Neural progenitor cell (in vitro differentiated cells): ENCODE measurements at regions not wholly inside any gene's neighbourhood (a gene's known extent, or its start where the extent isn't known, plus 50 kb on each side); places are given as distances from the start of the nearest gene placed in this dataset.

Experiments used
- DNase-seq: peaks from one replicate; pipeline ENCODE4 v3.0.0-alpha.2; 2016; ENCODE audit warnings: low spot score
- H2AFZ ChIP-seq: fragments of 200-600 bp; sonication (generic); replicated peaks from 2 replicates; pipeline ENCODE4 v1.6.1; 2016; ENCODE audit warnings: antibody characterized with exemption
- H3F3A ChIP-seq: fragments of 200-600 bp; sonication (generic); 2 replicates; pipeline ENCODE4 v1.6.1; 2016; ENCODE audit warnings: antibody characterized with exemption, low read depth
- H3K27ac ChIP-seq: fragments of 200-600 bp; sonication (generic); 2 replicates; pipeline ENCODE4 v1.5.1; 2016; ENCODE audit warnings: mild to moderate bottlenecking
- H3K27me3 ChIP-seq: fragments of 200-600 bp; sonication (generic); 2 replicates; pipeline ENCODE4 v1.6.1; 2016; ENCODE audit warnings: mild to moderate bottlenecking, moderate library complexity
- H3K36me3 ChIP-seq: fragments of 200-600 bp; sonication (generic); 2 replicates; pipeline ENCODE4 v1.5.1; 2016
- H3K4me1 ChIP-seq: fragments of 200-600 bp; sonication (generic); 2 replicates; pipeline ENCODE4 v1.6.1; 2016; ENCODE audit warnings: mixed run types
- H3K4me2 ChIP-seq: fragments of 200-600 bp; sonication (generic); 2 replicates; pipeline ENCODE4 v1.6.1; 2016
- H3K4me3 ChIP-seq: fragments of 200-600 bp; sonication (generic); 2 replicates; pipeline ENCODE4 v1.5.1; 2016
- H3K79me2 ChIP-seq: fragments of 200-600 bp; sonication (generic); 2 replicates; pipeline ENCODE4 v1.6.1; 2016; ENCODE audit warnings: low read depth
- H3K9ac ChIP-seq: fragments of 200-600 bp; sonication (generic); 2 replicates; pipeline ENCODE4 v1.6.1; 2016
- H3K9me3 ChIP-seq: fragments of 200-600 bp; sonication (generic); 2 replicates; pipeline ENCODE4 v1.5.1; 2016; ENCODE audit warnings: low read depth
- H4K20me1 ChIP-seq: fragments of 200-600 bp; sonication (generic); 2 replicates; pipeline ENCODE4 v1.6.1; 2016; ENCODE audit warnings: low read depth
- H3K27ac Mint-ChIP-seq: 3 replicates; pipeline ENCODE4 v1.8.0; 2021; ENCODE audit warnings: mixed read lengths
- H3K27me3 Mint-ChIP-seq: 2 replicates; pipeline ENCODE4 v1.8.0; 2022; ENCODE audit warnings: low read depth, mild to moderate bottlenecking, inconsistent platforms, moderate library complexity, mixed read lengths; ENCODE audit not compliant: insufficient read depth
- H3K36me3 Mint-ChIP-seq: 3 replicates; pipeline ENCODE4 v1.8.0; 2021; ENCODE audit warnings: mixed read lengths
- H3K4me1 Mint-ChIP-seq: 3 replicates; pipeline ENCODE4 v1.8.0; 2021; ENCODE audit warnings: mixed read lengths
- H3K4me3 Mint-ChIP-seq: 3 replicates; pipeline ENCODE4 v1.8.0; 2021; ENCODE audit warnings: mild to moderate bottlenecking, moderate library complexity, mixed read lengths
- H3K9me3 Mint-ChIP-seq: 3 replicates; pipeline ENCODE4 v1.8.0; 2020; ENCODE audit warnings: mixed read lengths
- EZH2 ChIP-seq: fragments of 200-600 bp; sonication (generic); IDR thresholded peaks from 2 replicates; pipeline ENCODE4 v1.6.1; 2017; ENCODE audit warnings: antibody characterized with exemption, mild to moderate bottlenecking, moderate library complexity
- EZH2phosphoT487 ChIP-seq: fragments of 200-600 bp; sonication (generic); IDR thresholded peaks from 2 replicates; pipeline ENCODE4 v1.6.1; 2017; ENCODE audit warnings: antibody characterized with exemption
- TF ChIP-seq, protein P1 (sequence below): fragments of 200-600 bp; sonication (generic); IDR thresholded peaks from 2 replicates; pipeline ENCODE4 v1.5.1; 2017; ENCODE audit warnings: antibody characterized with exemption, mild to moderate bottlenecking

DNA sequence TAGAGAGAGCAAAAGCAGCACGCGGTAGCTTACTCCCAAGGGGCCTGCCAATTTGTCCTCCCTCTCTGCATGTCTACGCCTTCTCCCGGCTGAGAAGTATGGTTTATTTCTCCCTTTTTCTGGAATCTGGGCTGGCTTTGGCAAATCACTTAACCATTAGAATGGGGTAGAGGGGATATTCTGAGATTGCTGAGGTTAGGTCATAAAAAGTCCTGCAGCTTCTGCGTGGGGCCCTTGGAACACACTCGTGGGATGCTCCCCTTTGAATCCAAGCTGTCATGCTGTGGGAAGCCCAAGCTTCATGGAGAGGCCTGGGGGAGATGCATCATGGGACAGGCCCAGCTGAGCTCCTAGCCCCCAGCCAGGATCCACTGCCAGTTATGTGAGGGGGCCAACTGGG lies 403.6 kb upstream of the MAF start:
- Histone ChIP-seq H2AFZ (no peak overlapping the region), H3K79me2 (no peaks in the 10 kb centered on the region), H3K27ac (no peak overlapping the region), H3K4me2 (no peak overlapping the region), H3K27me3 (no peaks in the 10 kb centered on the region), H3K9ac (no peak overlapping the region), H3K4me3 (no peak overlapping the region), H3K36me3 (no peaks in the 10 kb centered on the region), H3K9me3 (no peaks in the 10 kb centered on the region), H3K4me1 (no peaks in the 10 kb centered on the region), H3F3A (no peaks in the 10 kb centered on the region), H4K20me1 (no peaks in the 10 kb centered on the region)
- Mint-ChIP-seq H3K4me1 (no peaks in the 10 kb centered on the region), H3K27me3 (peaks cover 3% of the 10 kb centered on the region), H3K9me3 (peaks cover 6% of the 10 kb centered on the region), H3K4me3 (no peak overlapping the region), H3K36me3 (no peaks in the 10 kb centered on the region), H3K27ac (no peak overlapping the region)
- no peak for DNase-seq
- TF ChIP-seq EZH2, result no peak
- TF ChIP-seq, protein P1, sequence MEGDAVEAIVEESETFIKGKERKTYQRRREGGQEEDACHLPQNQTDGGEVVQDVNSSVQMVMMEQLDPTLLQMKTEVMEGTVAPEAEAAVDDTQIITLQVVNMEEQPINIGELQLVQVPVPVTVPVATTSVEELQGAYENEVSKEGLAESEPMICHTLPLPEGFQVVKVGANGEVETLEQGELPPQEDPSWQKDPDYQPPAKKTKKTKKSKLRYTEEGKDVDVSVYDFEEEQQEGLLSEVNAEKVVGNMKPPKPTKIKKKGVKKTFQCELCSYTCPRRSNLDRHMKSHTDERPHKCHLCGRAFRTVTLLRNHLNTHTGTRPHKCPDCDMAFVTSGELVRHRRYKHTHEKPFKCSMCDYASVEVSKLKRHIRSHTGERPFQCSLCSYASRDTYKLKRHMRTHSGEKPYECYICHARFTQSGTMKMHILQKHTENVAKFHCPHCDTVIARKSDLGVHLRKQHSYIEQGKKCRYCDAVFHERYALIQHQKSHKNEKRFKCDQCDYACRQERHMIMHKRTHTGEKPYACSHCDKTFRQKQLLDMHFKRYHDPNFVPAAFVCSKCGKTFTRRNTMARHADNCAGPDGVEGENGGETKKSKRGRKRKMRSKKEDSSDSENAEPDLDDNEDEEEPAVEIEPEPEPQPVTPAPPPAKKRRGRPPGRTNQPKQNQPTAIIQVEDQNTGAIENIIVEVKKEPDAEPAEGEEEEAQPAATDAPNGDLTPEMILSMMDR, result no peak
- TF ChIP-seq EZH2phosphoT487, result no peak

DNA sequence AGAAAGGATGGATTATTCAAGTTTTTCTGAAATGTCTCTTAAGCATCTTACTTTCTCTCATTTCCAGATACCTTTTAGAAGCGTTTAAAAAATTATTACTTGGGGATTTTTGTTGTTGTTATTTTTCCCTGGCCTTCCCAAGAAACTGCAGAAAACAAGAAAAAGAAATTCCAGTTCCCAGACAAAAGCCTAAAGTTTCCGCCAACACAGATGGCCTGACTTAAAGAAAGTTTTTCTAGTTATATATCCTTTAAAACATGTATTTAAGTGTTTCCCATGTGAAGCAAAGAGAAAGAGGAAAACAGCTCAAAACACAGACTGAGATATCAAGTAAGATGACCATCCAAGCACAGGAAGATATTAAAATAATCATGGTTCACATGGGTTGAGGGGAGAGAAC lies 401.7 kb upstream of the MAF start:
- Histone ChIP-seq H3K9me3 (no peaks in the 10 kb centered on the region), H3K4me2 (no peak overlapping the region), H3K9ac (no peak overlapping the region), H3K27ac (no peak overlapping the region), H3K4me1 (no peaks in the 10 kb centered on the region), H3K79me2 (no peaks in the 10 kb centered on the region), H3F3A (no peaks in the 10 kb centered on the region), H3K4me3 (no peak overlapping the region), H3K27me3 (no peaks in the 10 kb centered on the region), H4K20me1 (no peaks in the 10 kb centered on the region), H3K36me3 (no peaks in the 10 kb centered on the region), H2AFZ (no peak overlapping the region)
- Mint-ChIP-seq H3K27ac (no peak overlapping the region), H3K9me3 (peaks cover 6% of the 10 kb centered on the region), H3K36me3 (no peaks in the 10 kb centered on the region), H3K4me1 (no peaks in the 10 kb centered on the region), H3K27me3 (peaks cover 8% of the 10 kb centered on the region), H3K4me3 (no peak overlapping the region)
- no peak for TF ChIP-seq EZH2phosphoT487
- no peak for TF ChIP-seq EZH2
- TF ChIP-seq, protein P1, result no peak
- DNase-seq, result no peak

DNA sequence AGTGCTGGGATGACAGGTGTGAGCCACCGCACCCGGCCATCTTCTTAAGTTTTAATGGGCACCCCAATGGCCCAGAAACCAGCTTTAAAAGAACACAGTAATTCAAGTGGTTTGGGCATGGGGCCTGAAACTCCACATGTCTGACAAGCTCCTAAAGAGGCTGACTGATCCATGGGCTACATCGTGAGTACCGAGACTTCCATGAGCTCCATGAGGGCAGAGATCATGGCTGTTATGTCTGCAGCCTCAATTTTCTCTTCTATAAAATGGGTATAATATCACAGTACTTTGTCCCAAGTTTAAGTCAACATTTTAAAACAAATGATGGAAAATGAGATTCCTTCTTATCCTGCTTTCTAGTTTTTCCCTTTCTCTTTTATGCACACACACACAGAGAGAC lies 397.6 kb upstream of the MAF start:
- TF ChIP-seq EZH2phosphoT487 (no peak), EZH2 (no peak)
- TF ChIP-seq, protein P1, result no peak
- Histone ChIP-seq H3K9me3 (no peaks in the 10 kb centered on the region), H3K4me1 (peaks cover 6% of the 10 kb centered on the region)

DNA sequence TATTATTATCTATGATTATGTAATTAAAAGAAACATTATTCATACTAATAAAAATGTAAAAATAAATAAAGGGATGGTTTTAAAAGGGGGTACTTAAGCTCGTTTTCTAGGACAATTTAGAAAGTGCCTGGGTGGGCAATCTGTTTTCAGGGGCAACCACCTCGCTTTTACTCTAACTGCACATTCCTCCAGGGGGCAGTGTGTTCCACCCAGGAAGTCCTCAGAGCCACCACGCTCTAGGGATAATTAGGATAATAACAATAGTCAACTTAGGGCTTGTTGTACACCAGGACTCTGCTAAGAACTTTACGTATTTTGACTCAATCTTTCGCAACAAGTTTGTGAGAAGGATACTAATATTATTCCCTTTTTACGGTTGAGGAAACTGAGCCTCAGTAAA lies 396.7 kb upstream of the MAF start:
- no peak overlapping the region for H2AFZ ChIP-seq
- no peak overlapping the region for H3K4me2 ChIP-seq
- peak; percentile 50 for DNase-seq
- no peaks in the 10 kb centered on the region for H3K27me3 ChIP-seq
- H3K9me3 Mint-ChIP-seq, result no peaks in the 10 kb centered on the region
- peaks cover 6% of the 10 kb centered on the region for H3K4me1 ChIP-seq
- no peak overlapping the region for H3K27ac ChIP-seq
- no peaks in the 10 kb centered on the region for H3F3A ChIP-seq
- no peaks in the 10 kb centered on the region for H3K36me3 ChIP-seq
- no peaks in the 10 kb centered on the region for H3K9me3 ChIP-seq
- no peaks in the 10 kb centered on the region for H3K79me2 ChIP-seq
- TF ChIP-seq EZH2, result no peak
- TF ChIP-seq EZH2phosphoT487, result no peak
- TF ChIP-seq, protein P1, result peak; percentile 62
- H3K27me3 Mint-ChIP-seq, result peaks cover 5% of the 10 kb centered on the region
- no peaks in the 10 kb centered on the region for H3K36me3 Mint-ChIP-seq
- no peaks in the 10 kb centered on the region for H3K4me1 Mint-ChIP-seq
- H3K27ac Mint-ChIP-seq, result no peak overlapping the region
- H3K9ac ChIP-seq, result no peak overlapping the region
- H3K4me3 Mint-ChIP-seq, result no peak overlapping the region
- H3K4me3 ChIP-seq, result no peak overlapping the region
- H4K20me1 ChIP-seq, result no peaks in the 10 kb centered on the region

More for the DNA sequence above, 397.6 kb upstream of the MAF start:
- H3K27me3 ChIP-seq, result no peaks in the 10 kb centered on the region
- no peaks in the 10 kb centered on the region for H3K36me3 ChIP-seq
- no peak overlapping the region for H3K9ac ChIP-seq
- H4K20me1 ChIP-seq, result no peaks in the 10 kb centered on the region
- Mint-ChIP-seq H3K27me3 (peaks cover 5% of the 10 kb centered on the region), H3K36me3 (no peaks in the 10 kb centered on the region), H3K4me3 (no peak overlapping the region), H3K27ac (no peak overlapping the region), H3K9me3 (no peaks in the 10 kb centered on the region), H3K4me1 (no peaks in the 10 kb centered on the region)
- H2AFZ ChIP-seq, result no peak overlapping the region
- no peaks in the 10 kb centered on the region for H3F3A ChIP-seq
- H3K4me3 ChIP-seq, result no peak overlapping the region
- H3K79me2 ChIP-seq, result no peaks in the 10 kb centered on the region
- no peak overlapping the region for H3K4me2 ChIP-seq
- no peak overlapping the region for H3K27ac ChIP-seq
- DNase-seq, result no peak
